A549 (cell line): ENCODE measurements at regions not wholly inside any gene's neighbourhood (a gene's known extent, or its start where the extent isn't known, plus 50 kb on each side); places are given as distances from the start of the nearest gene placed in this dataset.
A peak's percentile ranks its signal among the peaks of the same experiment; 100 is the strongest.

Experiments
- ATAC-seq, 2 experiments: fragments of 200-7000 bp in 1 of 2; fragments of >200 bp in 1 of 2; cut with Nextera tagmentation in 1 of 2; cut with Tn5 transposase in 1 of 2; 3 replicates each; pipeline versions ENCODE4 v1.8.0 to v1.9.1; 2018 to 2020; ENCODE audit warnings: mild to moderate bottlenecking in 1 of 2, moderate library complexity in 1 of 2
- CTCF ChIA-PET: fragments of 300-600 bp; sonication (Branson Sonifier 250); formaldehyde crosslinking; extraction: SDS; loops from one replicate; lab custom pipeline; 2021; ENCODE audit warnings: antibody characterized with exemption, inconsistent platforms; lab: Yijun Ruan, JAX
- POLR2A ChIA-PET: fragments of 350-600 bp; formaldehyde crosslinking; extraction: SDS; loops from one replicate; lab custom pipeline; 2021; ENCODE audit warnings: antibody characterized with exemption, inconsistent platforms; lab: Yijun Ruan, JAX
- DNase-seq, 2 experiments: peaks; one replicate each; pipeline versions ENCODE4 v3.0.0 to v3.0.0-alpha.2; 2011 to 2016; ENCODE audit warnings: low read depth in 1 of 2, low spot score in 1 of 2
- FAIRE-seq: peaks from 2 replicates; lab custom pipeline; 2011; peaks lifted over from hg19 to GRCh38; lab: Jason Lieb, UNC
- H3K27ac ChIP-seq, 2 experiments: fragments of >200 bp; sonication (Bioruptor Twin); formaldehyde crosslinking; 3 replicates each; pipeline ENCODE4 v1.5.1; 2016 to 2017
- H3K4me1 ChIP-seq: fragments of >200 bp; sonication (Bioruptor Twin); formaldehyde crosslinking; 3 replicates; pipeline ENCODE4 v1.6.1; 2016
- H3K4me2 ChIP-seq: fragments of >200 bp; sonication (Bioruptor Twin); formaldehyde crosslinking; 3 replicates; pipeline ENCODE4 v1.6.1; 2016
- H3K4me3 ChIP-seq: fragments of >200 bp; sonication (Bioruptor Twin); formaldehyde crosslinking; 3 replicates; pipeline ENCODE4 v1.5.1; 2016
- H3K9me3 ChIP-seq: fragments of >200 bp; sonication (Bioruptor Twin); formaldehyde crosslinking; 3 replicates; pipeline ENCODE4 v1.6.1; 2016
- ATOH8 ChIP-seq: fragments of 250-450 bp; sonication (Bioruptor Pico); IDR thresholded peaks from 2 replicates; pipeline ENCODE4 v1.5.0; 2020; ENCODE audit warnings: low read depth, mild to moderate bottlenecking, moderate library complexity
- BCL3 ChIP-seq: fragments of >200 bp; sonication (Bioruptor Twin); formaldehyde crosslinking; IDR thresholded peaks from 3 replicates; pipeline ENCODE4 v1.6.1; 2016
- CBX8 ChIP-seq: fragments of 200-600 bp; sonication (generic); IDR thresholded peaks from 2 replicates; pipeline ENCODE4 v1.6.1; 2016
- CEBPB ChIP-seq, 2 experiments: fragments of >200 bp in 1 of 2; sonication (Bioruptor Twin) in 1 of 2; formaldehyde crosslinking in 1 of 2; IDR thresholded peaks; 2 replicates each; pipeline ENCODE4 v1.6.1; 2012 to 2016
- CHD4 ChIP-seq: fragments of 200-600 bp; sonication (generic); IDR thresholded peaks from 2 replicates; pipeline ENCODE4 v1.6.1; 2016; ENCODE audit warnings: antibody characterized with exemption, mild to moderate bottlenecking, borderline replicate concordance
- EHMT2 ChIP-seq: fragments of 200-600 bp; sonication (generic); IDR thresholded peaks from 2 replicates; pipeline ENCODE4 v1.6.1; 2016; ENCODE audit warnings: antibody characterized with exemption, low read depth, mild to moderate bottlenecking, moderate library complexity
- ESRRA ChIP-seq: fragments of 150-350 bp; IDR thresholded peaks from 2 replicates; pipeline ENCODE4 v1.6.1; 2014; ENCODE audit warnings: mild to moderate bottlenecking, low read length, borderline replicate concordance
- FOSB ChIP-seq: fragments of 250-450 bp; sonication (Bioruptor Pico); IDR thresholded peaks from 2 replicates; pipeline ENCODE4 v1.5.0; 2020; ENCODE audit warnings: mild to moderate bottlenecking, moderate library complexity
- FOSL2 ChIP-seq, 2 experiments: fragments of 450-650 bp in 1 of 2; fragments of >200 bp in 1 of 2; sonication (Bioruptor Twin) in 1 of 2; formaldehyde crosslinking; IDR thresholded peaks; 2 replicates each; pipeline versions ENCODE4 v1.5.0 to v1.6.1; 2016 to 2020; ENCODE audit warnings: mild to moderate bottlenecking in 1 of 2, moderate library complexity in 1 of 2
- GATA3 ChIP-seq: IDR thresholded peaks from 2 replicates; pipeline ENCODE4 v1.6.1; 2012; ENCODE audit warnings: borderline replicate concordance
- HES2 ChIP-seq: fragments of >200 bp; sonication (Bioruptor Twin); formaldehyde crosslinking; IDR thresholded peaks from 2 replicates; pipeline ENCODE4 v1.6.1; 2016
- HMGXB4 ChIP-seq: fragments of 250-450 bp; sonication (Bioruptor Pico); IDR thresholded peaks from 2 replicates; pipeline ENCODE4 v1.5.0; 2021; ENCODE audit warnings: mild to moderate bottlenecking, moderate library complexity, borderline replicate concordance
- HOXA7 ChIP-seq: fragments of 250-450 bp; sonication (Bioruptor Pico); IDR thresholded peaks from 2 replicates; pipeline ENCODE4 v1.5.0; 2020; ENCODE audit warnings: mild to moderate bottlenecking, moderate library complexity
- HOXB13 ChIP-seq: fragments of 250-450 bp; sonication (Bioruptor Pico); IDR thresholded peaks from 2 replicates; pipeline ENCODE4 v1.5.0; 2020; ENCODE audit warnings: low read depth, mild to moderate bottlenecking, moderate library complexity
- HOXB5 ChIP-seq: fragments of 250-450 bp; sonication (Bioruptor Pico); IDR thresholded peaks from 2 replicates; pipeline ENCODE4 v1.5.0; 2020; ENCODE audit warnings: mild to moderate bottlenecking, moderate library complexity
- KDM1A ChIP-seq: fragments of 200-600 bp; sonication (generic); IDR thresholded peaks from 2 replicates; pipeline ENCODE4 v1.6.1; 2016; ENCODE audit warnings: low read depth, mild to moderate bottlenecking
- MAX ChIP-seq: IDR thresholded peaks from 2 replicates; pipeline ENCODE4 v1.6.1; 2012
- MYC ChIP-seq: IDR thresholded peaks from 2 replicates; pipeline ENCODE4 v1.6.1; 2012; ENCODE audit warnings: mild to moderate bottlenecking, inconsistent platforms, low read length, improper control_type of control experiment, borderline replicate concordance
- PBX3 ChIP-seq: IDR thresholded peaks from 2 replicates; pipeline ENCODE4 v1.6.1; 2012
- POLR2AphosphoS2 ChIP-seq: conservative IDR thresholded peaks from 2 replicates; pipeline ENCODE4 v1.6.1; 2012; ENCODE audit warnings: low read length, improper control_type of control experiment, inconsistent platforms
- RARB ChIP-seq: fragments of 250-450 bp; sonication (Bioruptor Pico); IDR thresholded peaks from 2 replicates; pipeline ENCODE4 v1.8.0; 2021; ENCODE audit warnings: mild to moderate bottlenecking, moderate library complexity
- RCOR1 ChIP-seq: fragments of 150-350 bp; IDR thresholded peaks from 2 replicates; pipeline ENCODE4 v1.6.1; 2014; ENCODE audit warnings: antibody characterized with exemption, low read length, low read depth
- RNF2 ChIP-seq: fragments of 200-600 bp; sonication (generic); IDR thresholded peaks from 2 replicates; pipeline ENCODE4 v1.6.1; 2016; ENCODE audit warnings: low read depth, mild to moderate bottlenecking, antibody characterized with exemption, moderate library complexity, borderline replicate concordance
- ZFP36 ChIP-seq: fragments of 450-650 bp; IDR thresholded peaks from 2 replicates; pipeline ENCODE4 v1.6.1; 2014; ENCODE audit warnings: borderline replicate concordance; ENCODE audit not compliant: partially characterized antibody
- WGBS: methylation state at CpG from one replicate; pipeline ENCODE4 v1.1.6; 2017; ENCODE audit errors: missing lambda C conversion rate; 5-methylcytosine and 5-hydroxymethylcytosine counted together

- FAIRE-seq = no peak
- peak in 1 of 2 experiments; percentile 29 for DNase-seq
- ChIA-PET CTCF (interaction anchor here (0.6 kb wide), 1 partner anchor 114 kb away, joined by 5 read pairs; no protein-coding TSS in a partner anchor), POLR2A (no interaction called here)
- WGBS = 43% methylated on average over 1 of the region's 1 CpG
- ATAC-seq = peak in 1 of 2 experiments; percentile 40; a peak in 3 of 6 replicates
- Histone ChIP-seq H3K4me2 (peak overlapping the region; percentile 34; the same call in 2 of the 3 replicates), H3K4me1 (peaks cover 10% of the 10 kb centered on the region; the same call in 2 of the 3 replicates), H3K4me3 (no peak overlapping the region), H3K9me3 (no peaks in the 10 kb centered on the region), H3K27ac (no peak overlapping the region)
- TF ChIP-seq HOXA7 (CRISPR knock-in tag) (no peak), HES2 (no peak), EHMT2 (no peak), CHD4 (no peak), MYC (no peak), ZFP36 (no peak), ESRRA (no peak), ATOH8 (no peak), CBX8 (no peak), RARB (no peak), CEBPB (IDR thresholded peaks at IDR 0.05) (no peak), MAX (no peak), FOSB (CRISPR knock-in tag) (no peak), RCOR1 (no peak), RNF2 (no peak), HMGXB4 (CRISPR knock-in tag) (no peak)
Measured at GRCh38 chr12:20030826-20031225, 337.5 kb upstream of the PDE3A start.

GRCh38 chr12:20039562-20039961 is 328.8 kb upstream of the PDE3A start:
- CTCF ChIA-PET = no interaction called here
- POLR2A ChIA-PET = no interaction called here
- Histone ChIP-seq H3K27ac (no peak overlapping the region), H3K4me1 (no peaks in the 10 kb centered on the region), H3K4me2 (no peak overlapping the region), H3K9me3 (no peaks in the 10 kb centered on the region), H3K4me3 (no peak overlapping the region)
- FAIRE-seq (peak; percentile 65), DNase-seq (no peak), ATAC-seq (no peak)
- WGBS = 93% methylated on average over 4 of the region's 4 CpGs
- TF ChIP-seq RARB = no peak
- TF ChIP-seq CHD4 = no peak
- TF ChIP-seq RCOR1 = no peak
- TF ChIP-seq HOXB5 (CRISPR knock-in tag) = no peak
- TF ChIP-seq FOSL2 (IDR thresholded peaks at IDR 0.05) = no peak
- TF ChIP-seq FOSL2 (CRISPR knock-in tag; IDR thresholded peaks at IDR 0.05) = no peak
- no peak for TF ChIP-seq HMGXB4 (CRISPR knock-in tag)
- TF ChIP-seq HOXA7 (CRISPR knock-in tag) = no peak
- TF ChIP-seq BCL3 = no peak
- no peak for TF ChIP-seq FOSB (CRISPR knock-in tag)
- no peak for TF ChIP-seq POLR2AphosphoS2
- no peak for TF ChIP-seq HOXB13
- TF ChIP-seq ATOH8 = no peak
- no peak for TF ChIP-seq PBX3
- no peak for TF ChIP-seq KDM1A
- TF ChIP-seq GATA3 = no peak
- no peak for TF ChIP-seq CBX8
